ENCODE measurements at regions not wholly inside any gene's neighbourhood (a gene's known extent, or its start where the extent isn't known, plus 50 kb on each side); places are given as distances from the start of the nearest gene placed in this dataset.
A peak's percentile ranks its signal among the peaks of the same experiment; 100 is the strongest.

GRCh38 chr16:22979038-22979437 lies 165.1 kb downstream of the HS3ST2 start:
- TF ChIP-seq CTCF (IDR thresholded peaks at IDR 0.05) (no peak), EZH2 (IDR thresholded peaks at IDR 0.05; ENCODE audit: borderline replicate concordance, insufficient read depth, low read depth, low read length, poor library complexity, severe bottlenecking) (no peak)
- H4K20me1 ChIP-seq (ENCODE audit: control insufficient read depth, insufficient read depth, low read length, poor library complexity, severe bottlenecking) = no peaks in the 10 kb centered on the region
- peaks cover 0 to 14% (median 0%) of the 10 kb centered on the region in 3 donors for H3K9me3 ChIP-seq (ENCODE audit: control extremely low read depth in 1 of 3, control insufficient read depth in 2 of 3, insufficient read depth in 1 of 3, low read length in 2 of 3)
- POLR2A ChIA-PET = no interaction called here
- H3K36me3 ChIP-seq (replicated peaks in 1 of 2; ENCODE audit: control extremely low read depth in 1 of 2, control insufficient read depth in 1 of 2, extremely low read depth in 1 of 2, insufficient read depth in 2 of 2, low read length in 1 of 2) = no peaks in the 10 kb centered on the region
- no peaks in the 10 kb centered on the region for H3K79me2 ChIP-seq (ENCODE audit: control insufficient read depth, insufficient read depth, low read length)
- no peak overlapping the region for H3K27ac ChIP-seq (ENCODE audit: low read length in 2 of 2)
- no peak overlapping the region for H2AFZ ChIP-seq (ENCODE audit: insufficient read depth, low read depth, low read length, poor library complexity, severe bottlenecking)
- no peak overlapping the region for H3K27ac Mint-ChIP-seq
- intact Hi-C loops (cut with micrococcal nuclease) = no loop called here
- no peaks in the 10 kb centered on the region for H3K4me1 Mint-ChIP-seq
- no peak overlapping the region for H3K4me3 ChIP-seq (ENCODE audit: control extremely low read depth in 1 of 5, extremely low read depth in 1 of 5, insufficient read depth in 1 of 5, low read depth in 2 of 5, low read length in 4 of 5)
- no peak for DNase-seq
- no peak overlapping the region for H3K4me3 Mint-ChIP-seq
- WGBS (ENCODE audit: insufficient coverage) = 89% methylated on average over 2 of the region's 2 CpGs
- H3K27me3 ChIP-seq (replicated peaks in 1 of 4; ENCODE audit: control extremely low read depth in 1 of 4, control insufficient read depth in 3 of 4, insufficient read depth in 4 of 4, low read length in 3 of 4) = peaks cover 0 to 8% (median 2%) of the 10 kb centered on the region in 4 experiments
- ATAC-seq (ENCODE audit: low read depth) = no peak
- no peaks in the 10 kb centered on the region for H3K4me1 ChIP-seq (ENCODE audit: control insufficient read depth in 2 of 2, insufficient read depth in 2 of 2, low read length in 2 of 2)
- H3K27me3 Mint-ChIP-seq = peaks cover 29% of the 10 kb centered on the region
- CTCF ChIA-PET = no interaction called here
- H3K4me2 ChIP-seq (replicated peaks; ENCODE audit: low read depth, low read length, poor library complexity, severe bottlenecking) = no peak overlapping the region
- H3K9ac ChIP-seq (ENCODE audit: low read length) = no peak overlapping the region
- H3K9me3 Mint-ChIP-seq (ENCODE audit: insufficient read depth) = peaks cover 8% of the 10 kb centered on the region

- ChIA-PET POLR2A (no interaction called here), CTCF (interaction anchor here (0.9 to 1.2 kb wide), 3 partner anchors 10 to 1337 kb away, joined by 3 to 4 read pairs (median 3); no protein-coding TSS in a partner anchor)
- no peak overlapping the region for H3K4me3 Mint-ChIP-seq
- intact Hi-C loops (cut with micrococcal nuclease) = no loop called here
- 20% methylated on average over 1 of the region's 4 CpGs for WGBS (ENCODE audit: insufficient coverage)
- ATAC-seq (ENCODE audit: low read depth) (no peak), DNase-seq (peak; percentile 18)
- H3K4me1 Mint-ChIP-seq = no peaks in the 10 kb centered on the region
- no peaks in the 10 kb centered on the region for H3K9me3 ChIP-seq (ENCODE audit: control extremely low read depth in 1 of 3, control insufficient read depth in 2 of 3, insufficient read depth in 1 of 3, low read length in 2 of 3)
- peaks cover 0 to 8% (median 2%) of the 10 kb centered on the region in 4 experiments for H3K27me3 ChIP-seq (replicated peaks in 1 of 4; ENCODE audit: control extremely low read depth in 1 of 4, control insufficient read depth in 3 of 4, insufficient read depth in 4 of 4, low read length in 3 of 4)
- H3K4me2 ChIP-seq (replicated peaks; ENCODE audit: low read depth, low read length, poor library complexity, severe bottlenecking) = no peak overlapping the region
- no peak overlapping the region for H2AFZ ChIP-seq (ENCODE audit: insufficient read depth, low read depth, low read length, poor library complexity, severe bottlenecking)
- no peak overlapping the region for H3K27ac ChIP-seq (ENCODE audit: low read length in 2 of 2)
- H4K20me1 ChIP-seq (ENCODE audit: control insufficient read depth, insufficient read depth, low read length, poor library complexity, severe bottlenecking) = no peaks in the 10 kb centered on the region
- no peak overlapping the region for H3K4me3 ChIP-seq (ENCODE audit: control extremely low read depth in 1 of 5, extremely low read depth in 1 of 5, insufficient read depth in 1 of 5, low read depth in 2 of 5, low read length in 4 of 5)
- peaks cover 36% of the 10 kb centered on the region for H3K27me3 Mint-ChIP-seq
- H3K9me3 Mint-ChIP-seq (ENCODE audit: insufficient read depth) = peaks cover 4% of the 10 kb centered on the region
- no peaks in the 10 kb centered on the region for H3K79me2 ChIP-seq (ENCODE audit: control insufficient read depth, insufficient read depth, low read length)
- no peak overlapping the region for H3K9ac ChIP-seq (ENCODE audit: low read length)
- TF ChIP-seq EZH2 (IDR thresholded peaks at IDR 0.05; ENCODE audit: borderline replicate concordance, insufficient read depth, low read depth, low read length, poor library complexity, severe bottlenecking) = no peak
- peak; percentile 14 for TF ChIP-seq CTCF (IDR thresholded peaks at IDR 0.05)
- H3K27ac Mint-ChIP-seq = no peak overlapping the region
- no peaks in the 10 kb centered on the region for H3K36me3 ChIP-seq (replicated peaks in 1 of 2; ENCODE audit: control extremely low read depth in 1 of 2, control insufficient read depth in 1 of 2, extremely low read depth in 1 of 2, insufficient read depth in 2 of 2, low read length in 1 of 2)
- no peaks in the 10 kb centered on the region for H3K4me1 ChIP-seq (ENCODE audit: control insufficient read depth in 2 of 2, insufficient read depth in 2 of 2, low read length in 2 of 2)
Observed at GRCh38 chr16:22977294-22977697, 163.3 kb downstream of the HS3ST2 start.
